ENCODE measurements at regions not wholly inside any gene's neighbourhood (a gene's known extent, or its start where the extent isn't known, plus 50 kb on each side); places are given as distances from the start of the nearest gene placed in this dataset.
"Not testable (repeated sequence)": the region's sequence is repeated elsewhere in the genome, so short reads cannot be mapped to it uniquely, and the experiment has no call there.

DNA sequence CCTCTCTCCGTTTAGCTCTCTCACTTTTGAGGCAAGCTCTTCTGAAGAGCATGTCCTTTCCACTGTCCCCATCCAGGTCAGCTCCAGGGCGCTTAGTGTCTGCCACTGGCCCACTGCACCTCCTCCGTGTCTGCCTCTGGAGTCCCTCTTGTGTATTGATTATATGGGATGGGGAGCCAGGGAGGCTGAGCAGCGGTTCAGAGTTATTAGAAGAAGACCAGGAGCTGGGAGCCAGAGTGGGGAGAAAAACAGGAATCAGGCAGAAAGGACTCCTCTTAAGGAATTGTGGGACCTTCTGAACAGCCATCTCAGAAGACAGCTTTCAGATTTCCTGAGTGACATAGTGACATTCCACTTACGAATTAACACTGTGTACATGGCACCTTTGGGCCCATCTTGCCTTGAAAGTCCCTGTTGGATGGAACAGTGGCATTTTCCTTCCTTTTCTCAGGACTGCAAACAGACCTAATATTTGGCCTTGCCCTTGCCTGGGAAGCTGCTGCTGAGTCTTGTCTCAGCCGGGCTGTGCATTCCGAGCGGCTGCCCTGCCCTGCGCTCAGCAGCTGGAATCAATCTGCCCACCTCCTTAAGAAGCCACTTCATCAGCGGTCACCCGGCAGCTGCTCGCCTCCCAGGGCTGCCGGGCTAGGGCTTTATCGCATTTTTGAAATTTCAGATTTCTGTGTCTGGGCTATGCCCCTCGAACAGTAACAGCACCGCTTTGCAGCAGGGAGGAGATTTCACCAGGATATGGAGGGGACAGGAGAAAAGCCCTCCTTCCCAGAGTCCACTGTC is 81.1 kb upstream of the PRKG1 start:
- intact Hi-C loops (cut with DNase I), result no loop called here
- DNase-seq (ENCODE audit: low spot score), result no peak
- ATAC-seq, result peak; percentile 27

DNA sequence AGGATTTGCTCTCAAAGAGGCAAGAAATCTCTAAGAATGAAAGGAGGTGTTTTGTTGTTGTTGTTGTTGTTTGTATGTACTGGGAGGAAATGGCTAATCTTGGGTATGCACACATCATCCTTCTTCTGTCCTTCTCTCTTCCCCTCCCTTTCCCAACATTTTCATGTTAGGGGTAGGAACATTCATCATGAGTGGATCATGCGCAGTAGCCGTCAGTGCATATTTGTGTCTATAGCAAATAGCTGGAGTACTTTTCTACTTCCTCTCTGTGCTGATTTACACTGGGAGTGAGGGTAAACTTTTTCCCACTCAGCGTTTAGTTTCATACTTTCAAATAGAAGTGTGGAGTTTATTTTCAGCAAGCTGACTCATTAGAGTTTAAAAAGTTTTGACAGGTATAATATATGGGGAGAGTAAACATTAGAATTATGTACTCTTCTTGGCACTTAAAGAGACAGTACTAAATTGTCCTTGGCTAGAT is 80.5 kb upstream of the PRKG1 start:
- intact Hi-C loops (cut with DNase I), result no loop called here

DNA sequence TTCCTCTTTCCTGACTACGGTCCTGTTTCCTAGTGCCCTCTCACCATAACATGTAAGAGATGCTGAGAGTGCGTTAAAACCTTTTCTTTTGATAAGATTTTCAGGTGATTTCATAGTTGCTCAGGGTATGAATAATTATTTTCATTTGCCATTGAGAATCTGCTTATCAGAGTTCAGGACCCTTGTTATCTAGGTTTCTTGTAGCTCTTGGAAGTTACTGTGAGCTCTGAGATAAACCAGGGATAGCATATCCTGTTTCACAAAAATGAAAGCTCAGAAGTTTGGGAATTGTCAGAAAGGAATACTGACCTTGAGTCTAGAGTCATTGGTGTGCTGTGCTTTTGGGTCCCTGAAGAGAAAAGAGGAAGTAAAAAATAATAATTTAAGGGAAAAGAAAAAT is 76.8 kb upstream of the PRKG1 start:
- no peak for DNase-seq (ENCODE audit: low spot score)
- intact Hi-C loops (cut with DNase I), result no loop called here
- ATAC-seq, result no peak

More for the DNA sequence above, 80.5 kb upstream of the PRKG1 start:
- ATAC-seq (no peak), DNase-seq (ENCODE audit: low spot score) (no peak)

DNA sequence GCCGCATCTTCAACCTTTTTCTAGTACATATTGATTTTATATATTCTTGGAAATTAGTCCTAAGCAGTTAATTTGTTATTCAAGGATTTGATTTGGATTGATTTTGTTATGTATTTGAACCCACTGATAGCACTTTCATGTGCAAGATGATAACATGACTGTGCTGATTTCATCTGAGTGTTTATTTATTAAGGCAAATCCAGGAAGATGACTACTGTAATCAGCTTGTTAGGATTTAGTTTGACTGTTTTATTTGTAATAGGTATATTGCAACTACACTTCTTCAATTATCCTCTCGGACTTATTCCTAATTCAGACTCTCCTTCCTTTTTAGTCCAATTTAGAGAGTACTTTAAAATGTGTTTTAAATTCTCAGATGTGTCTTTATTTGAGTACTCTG is 75.1 kb upstream of the PRKG1 start:
- DNase-seq (ENCODE audit: low spot score) (no peak), ATAC-seq (no peak)
- intact Hi-C loops (cut with DNase I), result no loop called here

DNA sequence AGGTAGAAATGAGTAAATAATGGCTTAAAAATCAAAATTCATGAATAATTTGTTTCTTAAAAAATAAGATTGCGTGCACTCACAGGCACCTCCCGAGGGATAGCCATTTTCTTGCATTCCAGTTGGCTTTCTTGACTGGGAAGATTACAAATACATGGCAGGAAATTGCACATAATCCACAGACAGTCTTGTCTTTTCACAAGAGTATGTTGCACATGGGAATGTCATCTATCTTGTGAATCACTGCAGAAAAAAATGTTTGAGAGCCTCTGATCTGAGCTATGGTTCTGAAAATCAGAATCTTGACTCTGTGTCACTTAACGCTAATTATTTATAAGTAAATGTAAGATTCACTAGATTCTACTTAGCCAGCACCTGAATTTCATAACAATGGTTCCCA is 74.1 kb upstream of the PRKG1 start:
- intact Hi-C loops (cut with DNase I), result no loop called here
- ATAC-seq (no peak), DNase-seq (ENCODE audit: low spot score) (no peak)

DNA sequence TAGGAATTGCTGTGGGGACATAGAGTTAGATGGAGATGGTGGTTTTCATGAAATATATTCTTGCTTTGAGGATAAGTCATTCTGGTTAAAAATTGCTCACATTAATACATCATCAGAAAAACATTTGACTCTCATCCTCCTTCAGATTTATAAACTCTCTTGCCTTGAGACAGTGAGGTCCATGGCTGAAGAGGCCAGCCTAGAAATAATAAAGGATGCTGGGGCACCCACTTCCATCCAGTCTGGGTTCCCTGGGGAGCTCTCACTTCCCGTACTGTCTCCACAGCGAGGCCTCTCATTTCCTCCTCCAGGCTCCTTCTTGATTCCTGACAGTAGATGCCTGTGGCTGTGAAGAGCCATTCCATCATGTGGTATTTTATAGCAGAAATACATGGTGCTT is 73.3 kb upstream of the PRKG1 start:
- no peak for DNase-seq (ENCODE audit: low spot score)
- no peak for ATAC-seq
- intact Hi-C loops (cut with DNase I), result no loop called here

DNA sequence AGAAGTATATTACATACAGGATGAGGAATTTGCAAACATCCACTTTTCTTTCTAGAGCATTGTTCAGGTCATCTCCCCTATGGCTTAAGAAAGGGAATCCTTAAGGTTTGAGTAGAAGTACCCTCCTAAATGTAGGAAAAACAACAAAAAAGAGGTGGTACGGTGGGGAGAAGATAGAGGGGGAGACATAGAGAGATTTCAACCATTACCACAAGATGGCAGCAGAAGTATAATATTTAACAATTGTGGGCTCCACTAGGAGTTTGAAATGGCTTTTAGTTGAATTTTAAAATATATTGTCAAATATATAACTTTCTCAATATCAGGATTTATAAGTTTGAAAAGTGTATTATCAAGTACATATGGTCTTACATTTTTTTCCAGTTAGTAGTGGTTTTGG is 72.7 kb upstream of the PRKG1 start:
- intact Hi-C loops (cut with DNase I), result no loop called here
- DNase-seq (ENCODE audit: low spot score), result no peak
- peak; percentile 78 for ATAC-seq

DNA sequence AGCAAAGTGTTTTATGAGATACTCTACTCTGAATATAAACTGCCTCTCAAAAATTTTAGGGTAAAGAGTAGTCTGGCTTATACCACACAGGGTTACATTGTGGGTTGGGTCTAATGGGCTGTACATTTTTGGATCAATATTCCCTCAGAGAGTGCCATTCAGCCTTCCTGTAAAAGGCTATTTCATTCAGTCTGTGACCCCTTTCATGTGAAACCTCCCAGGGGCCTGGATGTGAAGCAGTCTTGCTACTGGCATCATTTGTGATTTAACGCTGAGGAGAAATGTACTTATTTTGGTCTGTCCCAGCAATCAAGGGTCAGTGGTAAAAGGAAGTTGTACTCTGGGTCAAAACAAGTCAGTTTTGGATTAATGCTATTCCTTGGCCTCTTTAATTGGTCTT is 71.8 kb upstream of the PRKG1 start:
- intact Hi-C loops (cut with DNase I), result no loop called here
- DNase-seq (ENCODE audit: low spot score) (no peak), ATAC-seq (peak; percentile 51)

DNA sequence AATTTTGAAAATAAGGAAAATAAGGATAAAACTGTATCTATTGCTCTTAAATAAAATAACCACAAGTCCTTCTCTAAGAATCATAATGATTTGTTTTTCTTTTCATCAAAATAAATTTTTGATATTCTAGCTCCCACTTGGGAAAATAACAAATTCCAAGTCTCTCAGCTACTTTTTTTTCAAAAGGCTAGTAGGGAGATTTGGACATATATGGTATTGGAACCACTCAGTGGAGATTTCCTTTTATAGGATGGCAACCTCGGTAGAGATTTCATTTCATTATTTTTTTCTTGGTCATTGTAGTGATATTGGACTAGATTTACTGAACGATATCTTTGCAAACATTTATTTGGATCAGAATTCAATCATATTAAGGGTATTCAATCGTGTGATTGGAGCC is 69.5 kb upstream of the PRKG1 start:
- DNase-seq (ENCODE audit: low spot score), result no peak
- ATAC-seq, result no peak
- intact Hi-C loops (cut with DNase I), result no loop called here

DNA sequence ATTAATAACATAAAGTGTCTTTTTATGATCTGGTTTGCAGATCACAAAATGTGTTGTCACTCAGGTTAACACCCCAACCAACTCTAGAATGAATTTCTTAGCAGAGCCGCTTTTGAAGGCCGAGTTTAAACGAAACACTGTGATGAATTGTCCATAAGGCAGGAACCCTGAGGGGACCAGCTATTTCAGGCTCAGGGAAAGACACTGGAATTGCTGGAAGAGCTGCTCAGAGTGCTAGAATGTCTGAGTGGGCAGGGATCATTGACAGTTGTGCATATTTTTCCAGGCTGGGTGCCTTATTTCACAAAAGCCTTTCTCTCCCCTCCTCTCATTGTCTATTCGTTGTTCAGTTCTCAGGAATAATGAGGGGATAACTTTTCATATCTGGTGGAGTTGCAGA is 68.7 kb upstream of the PRKG1 start:
- ATAC-seq, result no peak
- DNase-seq (ENCODE audit: low spot score), result no peak
- intact Hi-C loops (cut with DNase I), result no loop called here

DNA sequence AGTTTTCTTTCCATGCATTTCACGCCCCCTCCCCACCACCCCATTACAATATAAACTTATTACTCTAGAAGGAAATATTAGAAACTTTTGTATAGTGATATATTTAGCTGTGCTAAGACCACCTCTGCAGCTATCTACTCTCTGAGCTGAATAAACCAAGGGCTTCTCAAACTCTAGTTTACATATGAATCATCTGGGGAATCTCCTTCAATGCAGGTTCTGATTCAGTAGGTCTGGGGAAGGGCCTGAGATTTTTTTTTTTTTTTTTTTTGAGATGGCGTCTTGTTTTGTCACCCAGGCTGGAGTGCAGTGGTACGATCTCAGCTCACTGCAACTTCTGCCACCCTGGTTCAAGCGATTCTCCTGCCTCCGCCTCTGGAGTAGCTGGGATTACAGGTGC is 67.6 kb upstream of the PRKG1 start:
- intact Hi-C loops (cut with DNase I), result no loop called here
- no peak for ATAC-seq
- DNase-seq (ENCODE audit: low spot score), result no peak

DNA sequence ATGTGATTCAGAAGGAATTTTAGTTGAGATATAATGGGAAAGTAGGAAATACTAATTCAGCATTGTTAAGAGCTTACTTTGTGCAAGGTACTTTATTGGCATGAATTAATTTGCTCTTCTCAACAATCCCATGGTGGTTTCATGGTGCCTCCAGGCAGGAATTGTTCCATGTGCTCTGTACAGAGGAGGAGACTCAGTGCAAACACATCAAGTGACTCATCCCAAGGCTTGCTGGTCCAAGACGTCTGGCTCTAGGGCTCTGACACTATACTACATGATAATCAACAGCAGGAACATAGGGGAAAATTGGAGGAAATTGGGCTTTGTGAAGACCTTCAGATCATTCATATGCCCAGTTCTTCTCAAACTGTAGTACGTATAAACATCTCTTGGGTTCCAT is 66.5 kb upstream of the PRKG1 start:
- no peak for ATAC-seq

DNA sequence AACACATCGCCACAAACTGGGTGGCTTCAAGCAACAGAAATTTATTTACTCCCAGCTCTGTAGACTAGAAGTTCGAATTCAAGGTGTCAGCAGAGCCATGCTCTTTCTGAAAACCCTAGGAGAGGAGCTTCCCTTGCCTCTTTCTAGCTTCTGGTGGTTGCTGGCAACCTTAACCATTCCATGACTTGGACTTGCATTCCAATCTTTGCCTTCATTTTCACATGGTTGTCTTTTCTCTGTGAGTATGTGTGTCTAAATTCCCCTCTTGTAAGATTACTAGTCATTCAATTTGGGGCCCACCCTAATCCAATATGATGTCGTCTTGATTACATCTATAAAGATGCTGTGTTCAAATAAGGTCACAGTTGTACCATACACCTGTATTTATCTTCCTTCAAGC is 65.9 kb upstream of the PRKG1 start:
- DNase-seq (ENCODE audit: low spot score) (no peak), ATAC-seq (no peak)
- intact Hi-C loops (cut with DNase I), result no loop called here

More for the DNA sequence above, 66.5 kb upstream of the PRKG1 start:
- intact Hi-C loops (cut with DNase I), result no loop called here
- DNase-seq (ENCODE audit: low spot score), result no peak

DNA sequence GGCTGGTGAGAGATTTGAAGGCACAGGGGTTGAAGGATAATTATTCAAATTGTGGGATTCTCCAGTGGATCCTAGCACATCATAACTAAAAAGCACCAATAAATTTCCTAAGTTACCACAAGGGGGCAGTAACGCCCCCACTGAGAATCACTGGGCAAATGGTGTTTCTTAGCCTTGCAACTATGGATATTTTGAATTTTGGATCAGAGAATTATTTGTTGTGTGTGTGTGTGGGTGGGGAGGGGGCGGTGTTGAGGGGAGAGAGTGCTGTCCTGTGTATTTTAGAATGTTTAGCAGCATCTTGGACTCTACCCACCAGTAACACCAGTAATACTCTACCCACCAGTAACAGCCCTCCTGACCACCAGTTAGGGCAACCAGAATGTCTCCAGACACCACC is 63.3 kb upstream of the PRKG1 start:
- intact Hi-C loops (cut with DNase I), result no loop called here
- ATAC-seq, result peak; percentile 46
- no peak for DNase-seq (ENCODE audit: low spot score)

DNA sequence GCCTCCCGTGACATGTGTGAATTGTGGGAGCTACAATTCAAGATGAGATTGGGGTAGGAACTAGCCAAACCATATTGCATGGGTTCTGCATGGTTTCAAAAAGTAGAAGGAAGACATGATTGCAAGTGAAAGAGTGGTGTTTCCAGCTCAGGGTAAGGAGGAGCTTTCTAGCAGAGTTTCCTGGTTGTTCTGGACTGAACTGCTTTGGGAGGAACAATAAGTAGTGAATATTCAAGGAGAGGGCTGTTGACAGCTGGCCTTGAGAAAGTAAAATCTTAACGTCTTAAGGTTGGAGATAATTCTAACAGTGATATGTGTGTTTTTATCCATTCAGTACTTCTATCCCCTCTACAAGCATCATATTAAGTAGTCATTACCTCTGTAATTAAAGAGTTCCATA is 62.2 kb upstream of the PRKG1 start:
- intact Hi-C loops (cut with DNase I), result no loop called here
- ATAC-seq (no peak), DNase-seq (ENCODE audit: low spot score) (no peak)

DNA sequence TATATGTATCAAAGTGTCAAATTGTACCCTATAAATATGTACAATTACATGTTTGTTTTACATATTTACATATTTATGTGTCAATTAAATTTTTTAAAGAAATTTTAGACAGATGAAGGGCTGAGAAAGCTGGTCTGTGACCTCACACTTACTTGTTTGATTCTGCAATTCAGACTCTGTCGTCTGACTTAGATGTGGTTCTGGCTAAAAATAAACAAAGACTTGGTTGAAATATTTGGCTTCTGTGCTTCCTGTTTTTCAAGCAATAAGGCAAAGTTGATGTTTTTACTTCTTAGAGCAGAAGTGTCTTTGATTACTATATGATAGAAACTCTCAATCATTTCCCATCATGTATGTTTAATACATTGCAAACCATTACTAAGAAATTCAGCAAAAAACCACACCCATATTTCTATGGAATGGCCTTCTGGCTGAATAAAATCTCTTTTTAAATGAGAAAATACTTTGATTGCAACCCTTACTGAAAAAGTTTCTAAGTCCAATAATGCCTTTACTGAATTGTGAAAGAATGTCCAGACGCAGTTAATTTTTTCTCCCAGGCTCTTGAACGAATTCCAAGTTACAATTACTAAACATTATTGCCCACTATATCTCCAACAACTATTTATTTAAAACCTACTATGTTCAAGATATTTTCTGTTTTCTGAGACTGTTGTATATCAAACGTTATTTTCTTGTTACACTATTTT is 59.5 kb upstream of the PRKG1 start:
- ATAC-seq (peak; percentile 55), DNase-seq (ENCODE audit: low spot score) (no peak)
- intact Hi-C loops (cut with DNase I), result no loop called here

DNA sequence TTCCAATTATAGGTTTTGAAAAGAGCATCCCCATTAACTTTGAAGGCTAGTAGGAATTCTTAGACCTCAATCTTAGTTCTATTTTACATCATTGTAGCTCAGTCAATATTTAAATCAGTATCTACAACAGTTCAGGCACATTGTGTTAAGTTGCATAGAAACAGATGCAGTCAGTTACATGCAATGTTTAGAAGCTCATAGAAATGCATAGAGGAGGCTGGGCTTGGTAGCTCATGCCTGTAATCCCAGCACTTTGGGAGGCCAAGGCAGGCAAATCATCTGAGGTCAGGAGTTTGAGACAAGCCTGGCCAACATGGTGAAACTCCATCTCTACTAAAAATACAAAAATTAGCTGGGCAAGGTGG is 58.9 kb upstream of the PRKG1 start:
- ATAC-seq; intact Hi-C loops (cut with DNase I); DNase-seq (ENCODE audit: low spot score): not testable (repeated sequence)

DNA sequence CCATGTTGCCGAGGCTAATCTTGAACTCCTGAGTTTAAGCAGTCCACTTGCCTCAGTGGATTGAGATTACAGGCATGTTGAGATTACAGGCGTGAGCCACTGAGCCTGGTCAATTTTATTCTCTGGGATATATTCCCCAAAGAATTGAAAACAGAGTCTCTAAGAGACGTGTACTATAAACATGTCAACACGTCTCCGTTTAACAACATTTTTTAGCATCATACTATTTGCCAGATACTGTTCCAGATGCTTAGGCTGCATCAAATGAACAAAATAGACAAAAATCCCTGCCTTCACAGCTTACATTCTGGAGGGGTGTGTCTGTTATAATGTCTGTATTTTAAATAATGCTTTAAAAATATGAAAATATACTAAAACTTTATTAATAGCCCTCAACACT is 54.1 kb upstream of the PRKG1 start:
- intact Hi-C loops (cut with DNase I), result no loop called here
- DNase-seq (ENCODE audit: low spot score) (no peak), ATAC-seq (no peak)

DNA sequence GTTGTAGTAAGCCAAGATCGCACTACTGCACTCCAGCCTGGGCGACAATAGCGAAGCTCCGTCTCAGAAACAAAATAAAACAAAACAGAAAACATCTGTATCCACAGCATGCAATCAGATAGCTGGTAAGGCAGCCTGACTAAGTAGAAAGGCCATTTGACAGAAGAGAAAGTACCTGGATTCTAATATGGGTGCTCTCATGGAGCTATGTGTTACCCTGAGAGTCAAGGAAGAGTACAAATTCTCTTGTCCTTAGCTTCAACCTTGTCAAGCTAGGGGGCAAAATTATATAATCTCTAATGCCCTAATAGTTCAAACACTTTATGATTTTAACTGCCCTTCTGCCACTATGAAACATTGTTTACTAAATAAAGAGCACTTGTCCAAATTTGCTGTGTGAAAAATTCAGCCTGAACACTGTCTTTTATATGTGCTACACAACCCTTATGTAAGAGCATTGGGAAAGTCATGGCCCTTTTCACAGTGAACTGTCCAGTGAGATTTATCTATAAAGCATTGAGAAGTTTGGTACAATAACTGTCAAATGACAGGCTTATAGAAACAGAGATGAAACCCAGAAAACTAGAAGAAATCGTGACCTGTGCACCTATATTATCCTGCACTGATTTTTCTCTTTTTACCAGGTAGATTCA is 51.2 kb upstream of the PRKG1 start:
- peak; percentile 53 for ATAC-seq
- intact Hi-C loops (cut with DNase I), result no loop called here
- no peak for DNase-seq (ENCODE audit: low spot score)

DNA sequence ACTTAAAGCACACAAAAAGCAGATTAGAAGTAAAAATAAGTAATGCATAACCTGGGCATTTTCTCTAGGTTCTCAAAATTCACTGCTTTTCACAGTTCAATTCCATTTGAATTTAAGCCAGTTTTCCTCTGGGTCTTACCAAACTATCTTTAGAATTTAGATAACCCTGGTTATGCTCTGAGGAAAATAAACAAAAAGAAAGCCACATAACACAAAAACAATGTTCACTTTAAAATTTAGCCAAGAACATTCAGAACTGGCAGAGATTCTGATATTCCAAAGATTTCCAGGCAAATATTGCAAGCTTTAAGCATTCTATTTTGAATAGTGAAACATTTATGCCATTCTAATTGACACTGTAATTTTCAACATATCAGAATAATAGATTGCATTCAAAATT is 50.7 kb upstream of the PRKG1 start:
- intact Hi-C loops (cut with DNase I), result no loop called here
- peak; percentile 77 for ATAC-seq
- DNase-seq (ENCODE audit: low spot score), result no peak
